Astrocyte of the hippocampus (primary cell): ENCODE measurements at regions not wholly inside any gene's neighbourhood (a gene's known extent, or its start where the extent isn't known, plus 50 kb on each side); places are given as distances from the start of the nearest gene placed in this dataset.
A peak's percentile ranks its signal among the peaks of the same experiment; 100 is the strongest.

Experiments
- DNase-seq: peaks from one replicate; pipeline ENCODE4 v3.0.0; 2011; ENCODE audit warnings: low read depth, low spot score

GRCh38 chr6:33950891-33951889, 147.4 kb upstream of the MLN start:
- DNase-seq = no peak

DNA sequence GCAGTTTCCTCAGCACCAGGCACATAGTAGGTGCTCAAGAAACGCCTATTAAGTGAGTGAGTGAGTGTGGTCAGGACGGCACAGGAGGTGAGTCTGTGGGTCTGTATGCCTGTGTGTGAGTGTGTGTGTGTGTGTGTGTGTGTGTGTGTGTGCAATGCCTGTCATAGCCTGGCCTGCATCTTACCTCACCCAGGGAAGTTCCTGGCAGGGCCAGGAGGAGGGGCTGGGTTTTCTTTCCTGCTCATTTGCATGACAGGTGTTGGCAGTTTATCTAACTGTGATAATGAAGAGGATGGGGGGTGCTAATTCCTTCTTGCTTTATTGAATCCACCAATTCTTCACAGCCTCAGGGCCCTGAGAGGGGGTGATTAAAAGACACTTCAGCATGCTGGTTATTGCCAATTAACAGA, 146.7 kb upstream of the MLN start:
- DNase-seq = no peak

- DNase-seq = no peak
Observed at GRCh38 chr6:33949877-33950435, 146.2 kb upstream of the MLN start.

GRCh38 chr6:33949111-33949510, 145.3 kb upstream of the MLN start:
- no peak for DNase-seq

- DNase-seq = no peak
Observed at GRCh38 chr6:33947916-33948594, 144.3 kb upstream of the MLN start.

- DNase-seq = no peak
Observed at GRCh38 chr6:33947047-33947446, 143.2 kb upstream of the MLN start.

DNA sequence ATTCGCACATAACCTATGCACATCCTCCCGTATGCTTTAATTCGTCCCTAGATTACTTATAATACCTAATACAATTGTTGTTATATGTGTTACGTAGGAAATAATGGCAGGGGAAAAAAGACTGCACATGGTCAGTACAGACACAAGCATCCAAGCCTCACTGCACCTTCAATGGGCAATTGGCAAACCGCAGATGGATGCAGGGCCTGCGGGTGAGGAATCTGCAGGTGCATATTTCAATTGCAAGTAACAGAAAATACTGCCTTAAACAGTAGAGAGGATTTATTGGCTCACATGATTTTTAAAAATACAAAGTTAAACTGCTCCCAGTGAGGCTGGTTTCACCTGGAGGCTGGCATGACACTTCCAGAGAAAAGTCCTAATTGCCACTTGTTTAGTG, 142.1 kb upstream of the MLN start:
- DNase-seq = no peak

DNA sequence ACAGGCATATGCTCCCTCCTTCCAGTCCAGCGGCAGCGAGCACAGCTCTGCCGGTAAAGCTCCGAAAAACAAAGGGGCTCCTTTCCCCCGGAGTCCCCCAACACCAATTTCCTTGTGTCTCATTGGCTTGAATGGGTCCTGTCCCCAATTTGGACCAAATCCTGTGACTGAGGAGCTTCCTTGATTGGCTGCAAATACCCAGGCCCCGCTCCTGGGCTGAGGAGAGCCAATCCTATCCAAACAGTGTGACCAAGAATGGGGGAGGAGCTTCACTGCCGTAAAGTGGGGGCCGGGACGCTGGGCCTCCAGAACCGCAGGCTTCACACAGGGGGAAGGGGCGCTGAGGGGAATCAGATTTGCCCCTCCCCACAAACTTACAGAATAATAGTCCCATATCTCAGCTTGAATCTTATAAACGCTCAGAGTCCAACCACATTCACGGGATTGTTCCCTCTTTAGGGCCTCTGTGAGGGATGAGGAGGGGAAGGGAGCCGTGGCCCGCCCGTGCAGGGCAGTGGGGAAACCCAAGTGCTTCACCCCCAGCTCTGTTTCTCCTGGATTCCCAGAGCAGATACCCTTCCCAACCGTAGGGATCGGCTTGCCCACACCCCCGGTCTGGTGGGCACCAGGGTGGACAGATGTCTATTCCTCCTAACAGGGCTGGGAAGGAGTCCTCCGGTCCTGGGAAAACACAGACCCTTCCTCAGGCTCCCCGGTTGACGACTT, 141.0 kb upstream of the MLN start:
- no peak for DNase-seq

GRCh38 chr6:33936886-33937285, 133.1 kb upstream of the MLN start:
- DNase-seq = no peak

- no peak for DNase-seq
Observed at GRCh38 chr6:33935439-33936080, 131.8 kb upstream of the MLN start.

DNA sequence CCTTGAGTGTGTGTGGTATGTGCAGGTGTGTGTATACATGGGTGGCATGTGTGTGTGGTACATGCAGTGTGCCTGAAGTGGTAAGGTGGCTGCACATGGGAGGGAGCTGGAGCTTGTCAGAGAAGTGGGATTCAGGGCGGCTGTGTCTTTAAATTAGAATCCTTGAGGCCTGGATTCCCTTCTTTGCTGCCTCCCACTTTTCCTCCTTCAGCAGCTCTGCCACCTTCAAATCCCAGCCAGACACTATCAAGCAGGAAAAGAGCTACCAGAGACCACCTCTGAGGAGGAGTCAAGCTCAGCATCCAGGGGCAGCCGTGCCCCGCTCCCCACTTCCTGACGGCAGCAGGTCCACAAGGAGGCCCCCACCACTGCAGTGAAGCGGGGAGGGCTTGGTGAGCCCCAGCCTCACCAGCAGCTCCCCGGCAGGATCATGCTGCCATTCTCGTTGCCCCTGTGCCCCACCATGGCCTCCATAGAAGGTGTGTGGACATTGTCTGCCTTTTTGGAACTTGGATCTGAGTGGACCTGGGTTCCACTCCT, 131.0 kb upstream of the MLN start:
- no peak for DNase-seq

DNA sequence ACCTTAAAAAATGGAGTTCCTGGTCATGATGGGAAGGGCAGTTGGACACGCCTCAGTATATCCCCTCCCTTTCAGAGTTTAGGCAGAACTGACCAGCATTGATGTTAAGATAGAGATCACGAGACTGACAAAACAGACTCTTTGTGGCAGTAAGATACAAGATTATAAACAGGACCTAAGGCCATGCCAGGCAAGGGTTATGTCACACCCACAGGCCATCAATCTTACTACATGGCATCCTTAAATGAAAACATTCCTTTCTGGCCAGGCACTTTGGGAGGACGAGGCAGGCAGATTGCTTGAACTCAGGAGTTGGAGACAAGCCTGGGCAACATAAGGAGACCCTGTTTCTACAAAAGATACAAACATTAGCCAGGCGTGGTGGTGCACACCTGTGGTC, 129.3 kb upstream of the MLN start:
- DNase-seq = no peak

GRCh38 chr6:33931799-33932198, 128.0 kb upstream of the MLN start:
- no peak for DNase-seq

- no peak for DNase-seq
Observed at GRCh38 chr6:33929575-33930288, 125.9 kb upstream of the MLN start.

GRCh38 chr6:33927616-33928015, 123.8 kb upstream of the MLN start:
- DNase-seq = peak; percentile 25

DNA sequence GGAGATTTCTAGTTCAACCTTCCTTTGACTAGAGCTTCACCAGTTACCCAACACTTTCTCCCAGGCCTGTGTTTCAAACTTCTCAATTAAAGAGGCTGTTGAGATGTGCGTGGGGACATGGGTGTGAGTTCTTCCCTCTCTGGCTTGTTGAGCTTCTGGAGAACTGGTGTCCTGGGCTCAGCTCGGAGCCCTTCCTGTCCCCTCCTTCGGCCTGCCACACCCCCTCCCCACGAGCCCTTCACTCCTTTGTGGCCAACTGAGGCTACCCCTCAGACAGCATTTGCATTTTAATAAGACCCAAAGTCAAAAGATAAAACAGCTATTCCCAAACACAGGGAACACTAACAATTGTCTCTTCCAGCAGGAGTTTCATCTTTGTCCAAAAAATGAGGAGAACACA, 123.3 kb upstream of the MLN start:
- DNase-seq = no peak

- no peak for DNase-seq
Observed at GRCh38 chr6:33926451-33926850, 122.6 kb upstream of the MLN start.

DNA sequence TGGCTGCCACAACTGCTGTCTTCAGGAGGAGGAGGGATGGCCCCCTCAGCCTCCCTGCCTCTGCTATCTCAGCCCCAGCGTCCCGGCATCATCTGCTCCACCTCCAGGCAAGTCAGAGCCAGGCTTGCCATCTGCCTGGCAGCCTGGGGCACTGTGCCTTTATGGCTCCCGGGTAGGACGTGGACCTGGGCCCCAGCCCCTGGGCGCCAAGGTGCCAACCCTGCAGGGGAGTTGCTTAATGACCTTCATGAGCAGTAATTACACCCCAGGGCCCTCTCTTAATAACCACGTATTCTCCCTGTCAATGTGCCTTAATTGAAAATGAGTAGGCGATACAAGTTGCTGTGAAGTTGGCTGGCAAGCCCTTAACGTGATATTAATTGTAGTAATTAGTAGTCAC, 122.1 kb upstream of the MLN start:
- DNase-seq = no peak

GRCh38 chr6:33925210-33925609, 121.4 kb upstream of the MLN start:
- DNase-seq = no peak

- no peak for DNase-seq
Observed at GRCh38 chr6:33924681-33925080, 120.9 kb upstream of the MLN start.
